ENCODE measurements at regions not wholly inside any gene's neighbourhood (a gene's known extent, or its start where the extent isn't known, plus 50 kb on each side); places are given as distances from the start of the nearest gene placed in this dataset.

DNA sequence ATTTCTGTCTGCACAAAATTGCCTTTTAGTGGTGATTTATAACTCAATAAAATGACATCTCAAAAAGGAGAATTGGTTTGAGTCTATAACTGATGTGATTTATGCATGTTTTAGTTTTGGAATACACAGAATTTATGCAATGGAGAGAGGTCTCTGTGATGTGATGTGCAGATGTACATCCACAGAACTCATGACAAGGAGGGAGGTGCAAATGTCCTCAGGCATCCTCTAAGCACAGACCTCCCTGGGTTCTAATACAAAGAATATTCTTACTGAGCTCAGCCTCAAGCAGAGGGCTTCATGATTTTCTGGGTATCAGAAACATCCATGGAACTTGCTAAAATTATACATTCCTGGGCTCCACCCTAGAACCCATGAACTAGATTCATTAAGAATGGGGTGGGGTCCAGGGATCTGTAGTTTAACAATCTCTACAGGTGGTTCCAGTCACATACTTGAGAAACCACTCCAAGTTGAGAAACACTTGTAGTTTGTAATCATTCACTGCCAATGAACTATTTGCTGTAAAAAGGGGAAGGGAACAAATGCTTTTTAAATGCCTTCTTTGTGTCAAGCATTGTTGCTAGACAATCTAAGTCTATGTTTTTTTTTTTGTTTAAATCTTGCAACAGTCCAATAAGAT lies 60.2 kb upstream of the NEDD9 start:
- TF ChIP-seq CTCF (IDR thresholded peaks at IDR 0.05), result no peak
- TF ChIP-seq POLR2A (IDR thresholded peaks at IDR 0.05), result no peak
